ENCODE measurements at regions not wholly inside any gene's neighbourhood (a gene's known extent, or its start where the extent isn't known, plus 50 kb on each side); places are given as distances from the start of the nearest gene placed in this dataset.
A peak's percentile ranks its signal among the peaks of the same experiment; 100 is the strongest.

DNA sequence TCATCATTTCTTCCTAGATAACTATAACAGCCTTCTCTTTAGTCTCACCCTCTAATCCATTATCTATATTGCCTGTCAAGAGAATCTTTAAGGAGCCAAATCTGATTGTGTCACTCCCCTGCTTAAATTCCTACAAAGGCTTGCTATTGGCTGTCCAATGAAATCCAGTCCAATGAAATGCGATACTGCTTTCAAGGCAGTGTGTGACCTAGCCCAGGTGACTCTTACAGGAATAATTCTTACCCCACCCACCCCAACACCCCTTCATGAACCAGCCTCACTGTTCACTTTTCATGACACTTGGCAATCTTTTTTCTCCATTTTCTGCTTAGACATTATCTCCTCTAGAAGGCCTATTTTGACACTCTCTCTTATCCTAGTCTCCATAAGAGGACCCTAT lies 163.3 kb upstream of the MARCKS start:
- no peak for DNase-seq (ENCODE audit: low read depth in 2 of 2)
- H3K4me3 ChIP-seq (replicated peaks in 1 of 2; ENCODE audit: low read depth in 2 of 2, low read length in 2 of 2) = no peak overlapping the region
- TF ChIP-seq, protein P1, sequence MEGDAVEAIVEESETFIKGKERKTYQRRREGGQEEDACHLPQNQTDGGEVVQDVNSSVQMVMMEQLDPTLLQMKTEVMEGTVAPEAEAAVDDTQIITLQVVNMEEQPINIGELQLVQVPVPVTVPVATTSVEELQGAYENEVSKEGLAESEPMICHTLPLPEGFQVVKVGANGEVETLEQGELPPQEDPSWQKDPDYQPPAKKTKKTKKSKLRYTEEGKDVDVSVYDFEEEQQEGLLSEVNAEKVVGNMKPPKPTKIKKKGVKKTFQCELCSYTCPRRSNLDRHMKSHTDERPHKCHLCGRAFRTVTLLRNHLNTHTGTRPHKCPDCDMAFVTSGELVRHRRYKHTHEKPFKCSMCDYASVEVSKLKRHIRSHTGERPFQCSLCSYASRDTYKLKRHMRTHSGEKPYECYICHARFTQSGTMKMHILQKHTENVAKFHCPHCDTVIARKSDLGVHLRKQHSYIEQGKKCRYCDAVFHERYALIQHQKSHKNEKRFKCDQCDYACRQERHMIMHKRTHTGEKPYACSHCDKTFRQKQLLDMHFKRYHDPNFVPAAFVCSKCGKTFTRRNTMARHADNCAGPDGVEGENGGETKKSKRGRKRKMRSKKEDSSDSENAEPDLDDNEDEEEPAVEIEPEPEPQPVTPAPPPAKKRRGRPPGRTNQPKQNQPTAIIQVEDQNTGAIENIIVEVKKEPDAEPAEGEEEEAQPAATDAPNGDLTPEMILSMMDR (IDR thresholded peaks at IDR 0.05; ENCODE audit: low read depth, low read length) = no peak

DNA sequence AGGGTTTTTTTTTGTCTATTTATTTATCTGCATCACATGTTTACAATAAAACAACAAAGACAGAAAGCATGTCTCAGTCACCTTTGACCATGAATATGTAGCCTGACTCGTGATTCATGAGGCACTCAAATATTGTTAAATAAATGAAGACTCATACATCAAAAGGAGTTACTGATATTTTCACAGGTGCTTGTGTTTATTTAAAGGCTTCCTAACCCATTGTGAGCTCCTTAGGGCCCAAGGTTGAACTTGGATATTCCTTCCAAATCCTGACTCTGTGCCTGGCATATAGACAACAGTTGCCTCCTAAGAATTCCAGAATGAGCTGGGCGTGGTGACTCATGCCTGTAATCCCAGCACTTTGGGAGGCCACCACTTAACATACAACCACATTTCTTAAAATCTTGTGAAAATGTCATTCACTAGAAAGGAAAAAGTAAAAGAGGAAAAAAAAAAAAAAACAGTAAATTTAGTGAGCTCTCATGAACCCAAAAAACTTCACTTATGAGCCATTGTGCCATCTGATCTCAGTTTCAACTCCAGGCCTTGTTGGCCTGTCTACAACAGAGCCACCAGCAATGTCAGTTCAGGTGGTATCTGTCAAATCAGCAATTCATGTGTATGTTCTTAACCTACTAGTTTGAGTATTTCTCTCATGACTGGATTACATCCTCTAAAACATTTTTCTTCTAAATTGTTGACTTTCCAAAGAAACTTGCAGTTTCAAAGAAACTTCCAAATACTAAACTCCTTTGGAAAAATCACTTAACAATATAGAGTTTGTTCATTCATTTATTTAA lies 162.7 kb upstream of the MARCKS start:
- peak; percentile 35 to 63 for DNase-seq (ENCODE audit: low read depth in 2 of 2)
- H3K4me3 ChIP-seq (replicated peaks in 1 of 2; ENCODE audit: low read depth in 2 of 2, low read length in 2 of 2) = no peak overlapping the region
- TF ChIP-seq, protein P1 (IDR thresholded peaks at IDR 0.05; ENCODE audit: low read depth, low read length) = no peak

DNA sequence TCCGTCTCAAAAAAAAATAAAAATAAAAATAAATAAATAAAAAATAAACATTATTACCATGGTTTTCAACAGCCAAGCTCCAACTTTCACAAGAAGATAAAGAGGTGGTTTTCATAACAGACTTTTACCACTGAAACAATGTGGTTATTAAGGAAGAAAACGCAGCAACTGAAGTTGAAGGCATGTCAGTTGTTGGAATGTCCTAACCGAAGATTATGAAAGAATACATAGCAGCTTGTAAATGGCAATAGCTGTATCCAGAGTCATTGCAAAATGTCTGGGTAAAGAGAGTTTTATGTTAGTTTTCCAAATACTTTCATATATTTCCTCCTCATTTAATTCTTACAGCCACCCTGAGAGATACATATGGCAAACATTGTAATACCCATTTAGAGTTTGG lies 161.6 kb upstream of the MARCKS start:
- no peak overlapping the region for H3K4me3 ChIP-seq (replicated peaks in 1 of 2; ENCODE audit: low read depth in 2 of 2, low read length in 2 of 2)
- peak; percentile 67 to 86 for DNase-seq (ENCODE audit: low read depth in 2 of 2)
- TF ChIP-seq, protein P1 (IDR thresholded peaks at IDR 0.05; ENCODE audit: low read depth, low read length) = no peak

DNA sequence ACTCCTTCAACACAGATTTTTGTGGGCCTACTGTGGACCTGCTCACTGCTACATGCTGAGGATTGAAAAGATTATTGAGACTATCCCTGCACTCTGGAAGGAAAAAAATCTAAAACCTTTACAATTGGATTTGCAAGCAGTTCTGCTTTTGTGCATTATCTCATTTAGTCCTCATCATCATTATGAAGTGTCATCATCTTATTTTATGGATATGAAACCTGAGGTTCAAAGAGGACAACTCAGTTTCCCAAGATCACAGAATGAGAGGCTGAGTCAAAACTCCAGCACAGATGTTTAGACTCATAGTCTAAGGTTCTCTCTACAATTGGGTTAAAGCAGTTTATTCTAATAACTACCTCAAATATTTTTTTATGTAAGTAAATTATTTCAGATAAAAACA lies 160.2 kb upstream of the MARCKS start:
- no peak overlapping the region for H3K4me3 ChIP-seq (replicated peaks in 1 of 2; ENCODE audit: low read depth in 2 of 2, low read length in 2 of 2)
- no peak for DNase-seq (ENCODE audit: low read depth in 2 of 2)
- TF ChIP-seq, protein P1 (IDR thresholded peaks at IDR 0.05; ENCODE audit: low read depth, low read length) = no peak

DNA sequence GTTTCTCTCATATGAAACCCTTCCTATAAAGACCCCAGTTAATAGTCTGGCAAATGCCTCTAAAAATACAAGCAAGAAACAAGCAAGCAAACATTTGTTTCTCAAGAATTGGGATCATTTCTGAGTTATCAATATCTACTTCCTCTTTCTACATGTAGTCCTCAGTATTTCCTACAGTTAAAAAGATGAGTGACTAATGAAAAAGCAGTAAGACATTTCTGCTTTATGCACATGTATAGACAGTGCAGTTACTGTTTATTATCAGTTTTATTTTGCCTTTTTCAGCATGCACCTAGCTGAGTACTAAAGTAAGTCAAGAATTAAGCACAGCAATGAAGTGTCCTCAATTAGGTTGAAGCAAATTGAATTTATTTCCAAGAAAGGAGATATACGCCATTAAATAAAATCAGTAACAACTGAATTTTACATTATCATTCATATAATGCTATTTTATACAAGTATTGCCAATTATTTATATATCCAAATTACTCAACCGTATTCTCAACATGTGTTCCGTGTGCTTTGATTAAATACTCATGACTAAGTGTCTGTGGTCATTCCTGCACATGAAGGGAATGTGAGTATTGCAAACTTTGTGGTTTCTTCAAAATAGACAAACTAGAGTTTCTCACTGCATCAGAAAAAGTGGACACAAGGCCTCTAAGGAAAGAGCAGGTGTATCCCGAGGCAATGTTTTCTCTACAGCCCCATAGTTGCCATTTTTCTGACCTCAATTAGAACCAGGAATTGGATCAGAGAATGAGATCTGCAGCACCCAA lies 159.3 kb upstream of the MARCKS start:
- TF ChIP-seq, protein P1 (IDR thresholded peaks at IDR 0.05; ENCODE audit: low read depth, low read length) = no peak
- no peak overlapping the region for H3K4me3 ChIP-seq (replicated peaks in 1 of 2; ENCODE audit: low read depth in 2 of 2, low read length in 2 of 2)
- peak; percentile 68 to 88 for DNase-seq (ENCODE audit: low read depth in 2 of 2)

DNA sequence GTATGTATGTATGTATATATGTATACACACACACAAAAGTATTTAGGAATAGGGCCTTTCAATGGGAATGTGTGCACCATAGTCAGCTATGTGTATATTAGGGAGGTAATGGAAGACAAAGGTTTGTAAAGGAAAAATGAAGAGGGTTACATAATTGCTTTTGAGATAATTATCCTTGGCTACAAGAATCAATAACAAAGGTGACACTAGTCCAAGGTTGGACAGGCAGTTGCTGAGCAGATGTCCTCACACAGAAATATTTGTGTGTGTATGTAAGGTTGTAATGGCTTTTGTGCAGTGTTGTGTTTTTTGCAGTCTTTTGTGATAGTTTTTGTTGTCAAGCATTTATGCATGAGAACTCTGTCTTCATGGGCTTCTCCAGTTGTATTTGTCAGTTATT lies 157.9 kb upstream of the MARCKS start:
- no peak overlapping the region for H3K4me3 ChIP-seq (replicated peaks in 1 of 2; ENCODE audit: low read depth in 2 of 2, low read length in 2 of 2)
- TF ChIP-seq, protein P1 (IDR thresholded peaks at IDR 0.05; ENCODE audit: low read depth, low read length) = no peak
- no peak for DNase-seq (ENCODE audit: low read depth in 2 of 2)

All from cardiac fibroblast (primary cell).